DMS53 treated with DMSO at 0.1 percent for 48 hours (cell line): ENCODE measurements at regions not wholly inside any gene's neighbourhood (a gene's known extent, or its start where the extent isn't known, plus 50 kb on each side); places are given as distances from the start of the nearest gene placed in this dataset.

ENCODE experiments used
- DNase-seq: peaks from one replicate; lab custom pipeline; 2025; ENCODE audit not compliant: unreplicated experiment; lab: John Stamatoyannopoulos, UW

DNA sequence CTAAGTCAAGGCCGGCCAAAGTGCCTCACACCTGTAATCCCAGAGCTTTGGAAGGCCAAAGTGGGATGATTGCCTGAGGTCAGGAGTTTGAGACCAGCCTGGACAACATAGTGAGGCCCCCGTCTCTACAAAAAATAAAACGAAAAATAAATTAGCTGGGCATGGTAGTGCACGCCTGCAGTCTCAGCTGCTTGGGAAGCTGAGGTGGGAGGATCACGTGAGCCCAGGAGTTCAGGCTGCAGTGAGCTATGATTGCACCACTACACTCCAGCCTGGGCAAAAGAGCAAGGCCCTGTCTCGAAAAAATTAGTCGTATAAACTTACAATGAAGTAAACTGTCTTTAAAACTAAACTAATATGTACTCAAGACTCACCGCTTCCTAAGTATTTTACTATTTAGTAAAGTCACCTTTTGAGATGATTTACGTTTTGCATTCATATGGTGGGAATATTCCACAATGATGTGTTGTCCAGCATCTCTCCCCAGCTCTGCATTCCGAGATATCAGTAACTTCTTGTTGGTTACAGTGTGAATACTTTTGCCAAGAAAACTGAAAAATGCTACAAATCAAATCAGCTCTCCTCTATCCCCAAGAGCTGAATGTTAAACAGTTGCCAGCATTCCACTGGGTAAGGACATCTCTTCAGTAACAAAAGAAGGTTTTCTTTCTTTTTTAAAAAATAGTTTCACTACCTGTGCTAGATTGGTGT, 84.9 kb upstream of the C21orf91 start:
- no peak for DNase-seq

DNA sequence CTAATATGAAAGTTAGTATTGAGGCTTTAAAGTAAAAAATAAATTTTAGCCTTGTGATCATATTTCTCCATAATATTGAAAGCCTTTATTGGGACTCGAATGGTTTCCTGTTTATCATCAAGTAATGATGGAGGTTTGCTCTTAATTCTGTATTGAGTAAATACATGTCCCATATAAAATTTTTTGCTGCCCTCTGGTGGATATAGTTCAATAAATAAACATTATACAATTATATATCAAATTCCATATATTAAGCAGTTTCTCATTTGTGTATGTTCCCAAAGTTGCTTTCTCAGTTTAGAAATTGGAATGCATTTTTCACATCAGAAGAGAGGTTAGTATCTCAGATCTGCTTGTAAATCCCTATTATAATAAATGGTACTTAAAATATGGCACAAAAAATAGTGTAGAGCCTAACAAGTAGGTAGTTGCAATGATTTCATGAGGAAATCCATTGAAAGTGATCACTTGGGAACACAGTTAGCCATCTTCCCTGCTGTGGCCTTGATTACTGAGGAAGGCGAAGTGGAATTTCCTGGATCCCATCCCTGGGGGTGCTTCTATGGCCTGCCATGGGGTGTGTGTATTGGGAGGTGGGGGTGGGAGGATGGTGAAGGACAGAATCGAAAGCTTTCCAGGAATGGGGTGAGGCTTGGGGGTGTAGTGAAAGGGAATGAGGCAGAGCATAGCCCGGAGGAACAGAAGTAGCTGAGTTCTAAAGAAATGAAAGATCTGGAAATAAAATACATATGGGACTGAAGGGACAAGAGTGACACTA, 84.1 kb upstream of the C21orf91 start:
- DNase-seq: peak; percentile 21

DNA sequence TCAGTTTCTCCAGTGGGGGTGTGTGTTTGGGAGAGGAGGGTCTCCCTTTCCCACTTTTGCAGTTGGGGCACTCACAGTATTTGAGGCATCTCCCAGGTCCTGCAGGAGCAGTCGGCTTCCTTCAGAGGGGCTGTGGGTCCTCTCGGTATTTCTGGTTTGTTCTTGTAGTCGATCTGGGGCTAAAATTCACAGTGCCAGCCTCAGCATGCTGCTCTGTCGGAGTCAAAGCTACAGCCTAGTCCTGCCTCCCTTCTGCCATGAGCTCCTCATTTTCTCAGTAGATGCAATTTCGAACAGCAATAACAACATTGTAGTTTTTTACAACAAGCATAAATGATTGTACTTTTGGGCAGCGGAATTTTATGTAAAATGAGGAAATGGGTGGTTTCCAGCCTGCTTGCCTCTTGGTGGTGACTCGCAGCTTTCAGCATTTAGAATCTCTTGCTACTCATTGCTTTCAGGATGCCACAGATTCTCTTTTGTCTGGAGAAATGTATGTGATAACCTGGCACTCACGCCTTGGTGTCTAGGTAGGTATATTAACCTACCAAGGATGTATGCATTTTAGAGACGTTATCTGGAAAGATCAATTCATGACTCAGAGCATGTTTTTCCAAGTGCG, 82.4 kb upstream of the C21orf91 start:
- no peak for DNase-seq

DNA sequence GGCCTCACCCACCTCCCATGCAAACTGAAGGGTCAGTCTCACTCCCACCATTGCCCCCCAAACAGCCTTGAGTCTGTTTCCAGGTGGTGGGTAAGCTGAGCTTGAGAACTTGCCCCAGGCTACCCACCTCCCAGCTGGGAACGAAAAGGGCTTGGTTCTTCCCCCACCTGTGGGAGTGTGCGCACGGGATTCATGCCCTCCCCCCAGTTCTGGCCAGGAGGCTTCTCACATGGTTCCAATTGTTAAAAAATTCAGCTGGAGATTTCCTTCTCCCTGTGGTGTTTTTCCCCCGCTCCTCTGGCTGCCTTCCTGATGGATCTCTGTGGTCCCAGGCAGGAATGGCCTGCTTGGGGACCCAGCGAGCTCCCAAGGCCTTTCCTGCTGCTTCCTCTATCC, 81.8 kb upstream of the C21orf91 start:
- DNase-seq: no peak

DNA sequence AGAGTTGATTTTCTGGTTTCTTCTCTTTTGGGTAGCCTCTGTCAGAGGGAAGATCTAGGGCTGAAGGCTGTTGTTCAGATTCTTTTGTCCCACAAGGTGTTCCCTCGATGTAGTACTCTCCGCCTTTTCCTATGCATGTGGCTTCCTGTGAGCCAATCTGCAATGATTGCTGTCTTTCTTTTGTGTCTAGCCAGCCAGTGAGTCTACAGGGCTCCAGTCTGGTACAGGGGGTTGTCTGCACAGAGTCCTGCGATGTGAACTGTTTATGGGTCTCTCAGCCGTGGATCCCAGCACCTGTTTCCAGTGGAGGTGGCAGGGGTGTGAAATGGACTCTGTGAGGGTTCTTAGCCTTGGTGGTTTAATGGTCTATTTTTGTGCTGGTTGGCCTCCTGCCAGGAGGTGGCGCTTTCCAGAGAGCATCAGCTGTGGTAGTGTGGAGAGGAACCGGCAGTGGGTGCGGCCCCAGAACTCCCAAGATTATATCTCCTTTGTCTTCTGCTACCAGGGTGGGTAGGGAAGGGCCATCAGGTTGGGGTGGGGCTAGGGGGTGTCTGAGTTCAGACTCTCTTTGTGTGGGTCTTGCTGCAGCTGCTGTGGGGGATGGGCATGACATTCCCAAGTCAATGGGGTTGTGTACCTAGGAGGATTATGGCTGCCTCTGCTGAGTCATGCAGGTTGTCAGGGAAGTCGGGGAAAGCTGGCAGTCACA, 81.3 kb upstream of the C21orf91 start:
- no peak for DNase-seq

DNA sequence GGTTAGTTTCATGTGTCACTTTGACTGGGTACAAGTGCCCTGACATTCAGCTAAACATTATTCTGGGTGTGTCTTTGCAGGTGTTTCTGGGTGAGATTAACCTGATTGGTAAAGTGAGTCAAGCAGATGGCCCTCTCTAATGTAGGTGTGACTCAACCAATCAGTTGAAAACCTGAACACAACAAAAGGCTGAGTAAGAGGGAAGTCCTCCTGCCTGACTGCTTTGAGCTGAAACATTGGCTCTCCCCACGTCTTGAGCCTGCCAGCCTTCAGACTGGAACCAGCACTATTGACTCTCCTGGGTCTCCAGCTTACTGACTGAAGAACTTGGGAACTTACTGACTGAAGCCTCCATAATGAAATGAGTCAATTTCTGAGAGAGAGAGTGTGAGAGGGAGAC, 70.0 kb upstream of the C21orf91 start:
- no peak for DNase-seq

DNA sequence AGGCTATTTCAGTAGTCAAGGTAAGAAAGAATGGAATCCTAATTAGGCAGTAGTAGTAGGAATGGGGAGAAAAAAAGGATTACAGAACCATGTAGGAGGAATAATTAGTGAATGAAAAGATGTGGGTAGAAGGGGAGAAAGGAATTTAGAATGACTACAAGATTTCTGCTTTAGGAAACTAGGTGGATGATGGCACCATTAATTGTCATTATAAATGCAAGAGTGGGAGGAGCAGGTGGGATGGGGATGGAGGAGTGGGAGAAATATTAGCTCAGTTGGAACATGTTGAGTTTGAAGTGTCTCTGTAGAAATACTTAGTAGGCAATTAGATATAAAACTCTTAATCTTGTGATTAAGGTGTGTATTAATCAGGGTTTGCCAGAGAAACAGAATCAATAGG, 50.0 kb upstream of the C21orf91 start:
- DNase-seq: no peak
